GM23338 (cell line): ENCODE measurements at regions not wholly inside any gene's neighbourhood (a gene's known extent, or its start where the extent isn't known, plus 50 kb on each side); places are given as distances from the start of the nearest gene placed in this dataset.

ENCODE experiments used
- CTCF ChIP-seq, 2 experiments: fragments of 200-600 bp in 1 of 2; sonication (generic) in 1 of 2; conservative IDR thresholded peaks; 2 replicates each; pipeline versions ENCODE4 v1.5.1 to v1.6.1; 2016 to 2017; ENCODE audit warnings: antibody characterized with exemption in 2 of 2, low read depth in 2 of 2, mild to moderate bottlenecking in 2 of 2, moderate library complexity in 1 of 2
- ETS1 ChIP-seq: IDR thresholded peaks from 2 replicates; pipeline ENCODE4 v1.6.1; 2016; ENCODE audit warnings: antibody characterized with exemption
- EZH2 ChIP-seq: fragments of 200-600 bp; sonication (generic); IDR thresholded peaks from one replicate; pipeline ENCODE4 v1.8.0; 2017; ENCODE audit warnings: antibody characterized with exemption, mild to moderate bottlenecking, low read depth; ENCODE audit not compliant: unreplicated experiment
- JUNB ChIP-seq: IDR thresholded peaks from one replicate; pipeline ENCODE4 v1.6.1; 2016; ENCODE audit warnings: antibody characterized with exemption; ENCODE audit not compliant: unreplicated experiment
- NANOG ChIP-seq: IDR thresholded peaks from 2 replicates; pipeline ENCODE4 v1.6.1; 2016; ENCODE audit warnings: antibody characterized with exemption, borderline replicate concordance
- POLR2AphosphoS5 ChIP-seq: IDR thresholded peaks from 2 replicates; pipeline ENCODE4 v1.6.1; 2016; ENCODE audit warnings: antibody characterized with exemption, low read depth
- REST ChIP-seq: IDR thresholded peaks from one replicate; pipeline ENCODE4 v1.6.1; 2018; ENCODE audit warnings: antibody characterized with exemption; ENCODE audit not compliant: unreplicated experiment

- TF ChIP-seq CTCF (conservative IDR thresholded peaks at IDR 0.05; ENCODE audit: low read depth in 2 of 2) (no peak), POLR2AphosphoS5 (no peak), REST (no peak), EZH2 (no peak), NANOG (no peak), ETS1 (no peak), JUNB (no peak)
Observed at GRCh38 chr13:109496216-109496615, 290.2 kb downstream of the IRS2 start.
